HepG2 (cell line): ENCODE measurements at regions not wholly inside any gene's neighbourhood (a gene's known extent, or its start where the extent isn't known, plus 50 kb on each side); places are given as distances from the start of the nearest gene placed in this dataset.
A peak's percentile ranks its signal among the peaks of the same experiment; 100 is the strongest.

Experiments used
- ARHGAP35 ChIP-seq: sonication (generic); formaldehyde crosslinking; IDR thresholded peaks from 2 replicates; pipeline ENCODE4 v1.9.0; 2022; ENCODE audit warnings: mild to moderate bottlenecking, inconsistent platforms, moderate library complexity, missing genetic modification reagents, borderline replicate concordance
- BORCS8-MEF2B ChIP-seq: sonication (generic); formaldehyde crosslinking; IDR thresholded peaks from 2 replicates; pipeline ENCODE4 v1.8.0; 2022; ENCODE audit warnings: mild to moderate bottlenecking, missing genetic modification reagents
- CBFB ChIP-seq: sonication (generic); formaldehyde crosslinking; IDR thresholded peaks from 2 replicates; pipeline ENCODE4 v1.4.0; 2020; ENCODE audit warnings: missing genetic modification reagents
- ELF1 ChIP-seq: sonication (generic); formaldehyde crosslinking; IDR thresholded peaks from 2 replicates; pipeline ENCODE4 v1.4.0; 2020; ENCODE audit warnings: missing genetic modification reagents
- HBP1 ChIP-seq: IDR thresholded peaks from 2 replicates; pipeline ENCODE4 v1.6.1; 2016; ENCODE audit warnings: low read depth, control low read depth
- KDM4B ChIP-seq: sonication (generic); formaldehyde crosslinking; IDR thresholded peaks from 2 replicates; pipeline ENCODE4 v1.4.0; 2020; ENCODE audit warnings: missing genetic modification reagents
- MNT ChIP-seq: fragments of 450-650 bp; IDR thresholded peaks from 2 replicates; pipeline ENCODE4 v1.6.1; 2016
- NCOA2 ChIP-seq: sonication (generic); formaldehyde crosslinking; IDR thresholded peaks from 2 replicates; pipeline ENCODE4 v1.8.0; 2022; ENCODE audit warnings: inconsistent platforms
- NFAT5 ChIP-seq: sonication (generic); formaldehyde crosslinking; IDR thresholded peaks from 2 replicates; pipeline ENCODE4 v1.4.0; 2020; ENCODE audit warnings: missing genetic modification reagents
- NR2C2 ChIP-seq: sonication (generic); formaldehyde crosslinking; IDR thresholded peaks from 2 replicates; pipeline ENCODE4 v1.4.0; 2020; ENCODE audit warnings: missing genetic modification reagents, mild to moderate bottlenecking, moderate library complexity, borderline replicate concordance
- RBAK ChIP-seq: sonication (generic); formaldehyde crosslinking; IDR thresholded peaks from 2 replicates; pipeline ENCODE4 v1.5.1; 2020; ENCODE audit warnings: mild to moderate bottlenecking, missing genetic modification reagents
- SAP130 ChIP-seq: IDR thresholded peaks from 2 replicates; pipeline ENCODE4 v1.6.1; 2016; ENCODE audit warnings: low read depth
- SNAI1 ChIP-seq: sonication (generic); formaldehyde crosslinking; IDR thresholded peaks from 2 replicates; pipeline ENCODE4 v1.5.0; 2020; ENCODE audit warnings: mild to moderate bottlenecking, missing genetic modification reagents, borderline replicate concordance
- YEATS4 ChIP-seq: sonication (generic); formaldehyde crosslinking; IDR thresholded peaks from 2 replicates; pipeline ENCODE4 v1.4.0; 2020; ENCODE audit warnings: missing genetic modification reagents, borderline replicate concordance
- ZBTB42 ChIP-seq: sonication (generic); formaldehyde crosslinking; IDR thresholded peaks from 2 replicates; pipeline ENCODE4 v1.5.0; 2020; ENCODE audit warnings: mild to moderate bottlenecking, missing genetic modification reagents
- ZFX ChIP-seq: sonication (generic); formaldehyde crosslinking; IDR thresholded peaks from 2 replicates; pipeline ENCODE4 v1.4.0; 2020; ENCODE audit warnings: mild to moderate bottlenecking, low read depth, missing genetic modification reagents, moderate library complexity
- ZNF282 ChIP-seq: fragments of 450-650 bp; IDR thresholded peaks from 2 replicates; pipeline ENCODE4 v1.6.1; 2018; ENCODE audit not compliant: partially characterized antibody
- ZNF749 ChIP-seq: sonication (generic); formaldehyde crosslinking; IDR thresholded peaks from 2 replicates; pipeline ENCODE4 v1.8.0; 2022; ENCODE audit warnings: mild to moderate bottlenecking, missing genetic modification reagents, moderate library complexity, borderline replicate concordance
- ZNF766 ChIP-seq: sonication (generic); formaldehyde crosslinking; IDR thresholded peaks from 2 replicates; pipeline ENCODE4 v1.5.0; 2020; ENCODE audit warnings: missing genetic modification reagents, borderline replicate concordance
- ZZZ3 ChIP-seq: sonication (generic); formaldehyde crosslinking; IDR thresholded peaks from 2 replicates; pipeline ENCODE4 v1.4.0; 2020; ENCODE audit warnings: missing genetic modification reagents, mild to moderate bottlenecking, borderline replicate concordance
- TF ChIP-seq, protein P1 (sequence below): sonication (generic); formaldehyde crosslinking; conservative IDR thresholded peaks from 2 replicates; pipeline ENCODE4 v1.8.0; 2022; ENCODE audit warnings: mild to moderate bottlenecking, moderate library complexity, missing genetic modification reagents

DNA sequence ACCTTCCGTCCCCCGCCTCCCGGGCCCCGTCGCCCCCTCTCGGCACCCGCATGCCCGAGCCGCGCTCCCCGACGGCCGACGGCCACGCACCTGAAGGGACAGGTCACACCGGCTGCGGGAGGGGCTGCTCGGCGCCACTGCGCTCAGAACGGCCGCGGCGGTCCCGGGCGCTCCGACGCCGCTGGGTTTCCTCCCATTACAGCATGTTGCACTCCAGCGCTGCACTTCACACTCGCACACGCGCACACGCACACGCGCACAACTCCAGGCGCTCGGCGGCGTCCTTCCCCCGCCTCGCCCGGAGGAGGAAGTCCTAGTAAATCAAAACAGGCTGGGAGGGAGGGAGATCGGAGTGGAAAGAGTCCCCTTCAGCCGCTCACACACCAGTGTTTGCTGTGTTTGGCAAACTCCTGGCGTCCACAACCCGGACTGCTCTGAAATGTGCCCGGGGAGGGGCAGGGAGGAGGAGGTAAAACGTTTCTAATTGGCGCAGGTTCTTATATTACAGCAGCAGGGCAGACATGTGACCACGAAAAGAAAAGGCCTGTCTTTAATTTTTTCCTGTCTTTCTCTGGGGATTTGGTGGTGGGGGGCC lies 76.7 kb upstream of the VGLL4 start (continued):
- TF ChIP-seq BORCS8-MEF2B (CRISPR knock-in tag) (peak; percentile 60), ZNF749 (CRISPR knock-in tag) (no peak), RBAK (no peak), CBFB (no peak), YEATS4 (CRISPR knock-in tag) (peak; percentile 30; the same call in 1 of the 2 replicates), MNT (no peak), ARHGAP35 (CRISPR knock-in tag) (peak; percentile 85; the same call in 1 of the 2 replicates), SNAI1 (CRISPR knock-in tag) (0 out of 2 replicates have a peak, but pooled peaks have one; percentile 46), ZFX (CRISPR knock-in tag) (no peak), NR2C2 (CRISPR knock-in tag) (0 out of 2 replicates have a peak, but pooled peaks have one; percentile 20), ZZZ3 (CRISPR knock-in tag) (no peak), SAP130 (CRISPR knock-in tag) (peak; percentile 74), NCOA2 (peak; percentile 15; the same call in 1 of the 2 replicates), ZNF282 (no peak), ZNF766 (CRISPR knock-in tag) (no peak), NFAT5 (CRISPR knock-in tag) (peak; percentile 30; the same call in 1 of the 2 replicates), ELF1 (peak; percentile 44), KDM4B (no peak), HBP1 (CRISPR knock-in tag) (no peak), ZBTB42 (CRISPR knock-in tag) (no peak)
- TF ChIP-seq, protein P1, sequence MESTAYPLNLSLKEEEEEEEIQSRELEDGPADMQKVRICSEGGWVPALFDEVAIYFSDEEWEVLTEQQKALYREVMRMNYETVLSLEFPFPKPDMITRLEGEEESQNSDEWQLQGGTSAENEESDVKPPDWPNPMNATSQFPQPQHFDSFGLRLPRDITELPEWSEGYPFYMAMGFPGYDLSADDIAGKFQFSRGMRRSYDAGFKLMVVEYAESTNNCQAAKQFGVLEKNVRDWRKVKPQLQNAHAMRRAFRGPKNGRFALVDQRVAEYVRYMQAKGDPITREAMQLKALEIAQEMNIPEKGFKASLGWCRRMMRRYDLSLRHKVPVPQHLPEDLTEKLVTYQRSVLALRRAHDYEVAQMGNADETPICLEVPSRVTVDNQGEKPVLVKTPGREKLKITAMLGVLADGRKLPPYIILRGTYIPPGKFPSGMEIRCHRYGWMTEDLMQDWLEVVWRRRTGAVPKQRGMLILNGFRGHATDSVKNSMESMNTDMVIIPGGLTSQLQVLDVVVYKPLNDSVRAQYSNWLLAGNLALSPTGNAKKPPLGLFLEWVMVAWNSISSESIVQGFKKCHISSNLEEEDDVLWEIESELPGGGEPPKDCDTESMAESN = peak; percentile 35; the same call in 1 of the 2 replicates
